Lower leg skin (tissue), 3 donors: ENCODE measurements at regions not wholly inside any gene's neighbourhood (a gene's known extent, or its start where the extent isn't known, plus 50 kb on each side); places are given as distances from the start of the nearest gene placed in this dataset.

Source experiments
- POLR2A ChIP-seq, 2 donors: fragments of 450-650 bp; IDR thresholded peaks; one replicate each; pipeline ENCODE4 v1.6.1; 2016 to 2017; ENCODE audit warnings: antibody characterized with exemption in 2 of 2, mild to moderate bottlenecking in 1 of 2, moderate library complexity in 1 of 2
- TF ChIP-seq, protein P1 (sequence below), 3 donors: fragments of 450-650 bp; IDR thresholded peaks; one replicate each; pipeline ENCODE4 v1.5.1; 2016; ENCODE audit warnings: antibody characterized with exemption in 3 of 3, mild to moderate bottlenecking in 3 of 3, moderate library complexity in 2 of 3

DNA sequence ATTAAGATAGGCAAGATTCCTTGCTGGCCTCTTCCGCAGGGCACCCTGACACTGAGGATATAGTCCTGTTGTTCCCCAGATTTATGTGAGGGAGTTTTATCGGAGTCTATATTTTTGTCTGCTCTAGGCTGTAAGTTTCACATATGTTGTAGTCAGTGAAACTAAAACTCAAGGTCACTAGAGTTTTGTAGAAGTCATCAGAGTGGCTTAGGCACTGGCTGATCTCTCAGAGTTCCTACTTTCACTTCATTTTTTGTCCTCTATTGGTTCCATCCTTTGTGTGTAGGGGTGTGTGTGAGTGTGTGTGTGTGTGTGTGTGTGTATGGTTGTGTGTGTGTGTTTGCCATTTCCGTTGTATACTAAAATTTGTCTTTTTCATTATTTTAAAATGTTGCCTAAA, 577.5 kb downstream of the IQCM start:
- TF ChIP-seq, protein P1, sequence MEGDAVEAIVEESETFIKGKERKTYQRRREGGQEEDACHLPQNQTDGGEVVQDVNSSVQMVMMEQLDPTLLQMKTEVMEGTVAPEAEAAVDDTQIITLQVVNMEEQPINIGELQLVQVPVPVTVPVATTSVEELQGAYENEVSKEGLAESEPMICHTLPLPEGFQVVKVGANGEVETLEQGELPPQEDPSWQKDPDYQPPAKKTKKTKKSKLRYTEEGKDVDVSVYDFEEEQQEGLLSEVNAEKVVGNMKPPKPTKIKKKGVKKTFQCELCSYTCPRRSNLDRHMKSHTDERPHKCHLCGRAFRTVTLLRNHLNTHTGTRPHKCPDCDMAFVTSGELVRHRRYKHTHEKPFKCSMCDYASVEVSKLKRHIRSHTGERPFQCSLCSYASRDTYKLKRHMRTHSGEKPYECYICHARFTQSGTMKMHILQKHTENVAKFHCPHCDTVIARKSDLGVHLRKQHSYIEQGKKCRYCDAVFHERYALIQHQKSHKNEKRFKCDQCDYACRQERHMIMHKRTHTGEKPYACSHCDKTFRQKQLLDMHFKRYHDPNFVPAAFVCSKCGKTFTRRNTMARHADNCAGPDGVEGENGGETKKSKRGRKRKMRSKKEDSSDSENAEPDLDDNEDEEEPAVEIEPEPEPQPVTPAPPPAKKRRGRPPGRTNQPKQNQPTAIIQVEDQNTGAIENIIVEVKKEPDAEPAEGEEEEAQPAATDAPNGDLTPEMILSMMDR (IDR thresholded peaks at IDR 0.05): no peak
- no peak for TF ChIP-seq POLR2A (IDR thresholded peaks at IDR 0.05)
